Motor neuron (in vitro differentiated cells): ENCODE measurements at regions not wholly inside any gene's neighbourhood (a gene's known extent, or its start where the extent isn't known, plus 50 kb on each side); places are given as distances from the start of the nearest gene placed in this dataset.
A peak's percentile ranks its signal among the peaks of the same experiment; 100 is the strongest.
"Not testable (repeated sequence)": the region's sequence is repeated elsewhere in the genome, so short reads cannot be mapped to it uniquely, and the experiment has no call there.

Experiments used
- ATAC-seq, 8 experiments: fragments of 200-7000 bp; cut with Tn5 transposase; replicated peaks in 6 of 8; 2 replicates each; pipeline ENCODE4 v1.8.0; 2021; ENCODE audit warnings: mild to moderate bottlenecking in 8 of 8, moderate library complexity in 8 of 8
- H3K27ac ChIP-seq, 2 donors: fragments of 250-450 bp; sonication (Bioruptor Pico); 2 replicates each; pipeline ENCODE4 v1.9.0; 2021; ENCODE audit warnings: antibody characterized with exemption in 2 of 2, mild to moderate bottlenecking in 2 of 2, moderate library complexity in 1 of 2
- H3K4me1 ChIP-seq, 2 donors: fragments of 250-450 bp; sonication (Bioruptor Pico); replicated peaks in 1 of 2; 2 replicates each; pipeline ENCODE4 v1.6.1; 2021; ENCODE audit warnings: antibody characterized with exemption in 2 of 2, mild to moderate bottlenecking in 2 of 2, moderate library complexity in 1 of 2
- H3K4me3 ChIP-seq, 5 donors: fragments of 250-450 bp; sonication (Bioruptor Pico); 2 replicates each; pipeline ENCODE4 v1.9.0; 2021; ENCODE audit warnings: antibody characterized with exemption in 5 of 5, mild to moderate bottlenecking in 5 of 5, moderate library complexity in 4 of 5
- WGBS, 10 experiments: fragments of 450-650 bp; shearing (Covaris generic); methylation state at CpG; one replicate each; pipeline ENCODE4 v1.0.0; 2022; 5-methylcytosine and 5-hydroxymethylcytosine counted together
- in situ Hi-C, 9 experiments: fragments of 400-800 bp; cut with MboI; loops; one replicate each; pipeline ENCODE4 v1.15.0; 2021; ENCODE audit warnings: low sequenced_read_pairs in 9 of 9, low pct_unique_long_range_greater_than_20kb in 2 of 9; ENCODE audit not compliant: unreplicated experiment in 9 of 9

DNA sequence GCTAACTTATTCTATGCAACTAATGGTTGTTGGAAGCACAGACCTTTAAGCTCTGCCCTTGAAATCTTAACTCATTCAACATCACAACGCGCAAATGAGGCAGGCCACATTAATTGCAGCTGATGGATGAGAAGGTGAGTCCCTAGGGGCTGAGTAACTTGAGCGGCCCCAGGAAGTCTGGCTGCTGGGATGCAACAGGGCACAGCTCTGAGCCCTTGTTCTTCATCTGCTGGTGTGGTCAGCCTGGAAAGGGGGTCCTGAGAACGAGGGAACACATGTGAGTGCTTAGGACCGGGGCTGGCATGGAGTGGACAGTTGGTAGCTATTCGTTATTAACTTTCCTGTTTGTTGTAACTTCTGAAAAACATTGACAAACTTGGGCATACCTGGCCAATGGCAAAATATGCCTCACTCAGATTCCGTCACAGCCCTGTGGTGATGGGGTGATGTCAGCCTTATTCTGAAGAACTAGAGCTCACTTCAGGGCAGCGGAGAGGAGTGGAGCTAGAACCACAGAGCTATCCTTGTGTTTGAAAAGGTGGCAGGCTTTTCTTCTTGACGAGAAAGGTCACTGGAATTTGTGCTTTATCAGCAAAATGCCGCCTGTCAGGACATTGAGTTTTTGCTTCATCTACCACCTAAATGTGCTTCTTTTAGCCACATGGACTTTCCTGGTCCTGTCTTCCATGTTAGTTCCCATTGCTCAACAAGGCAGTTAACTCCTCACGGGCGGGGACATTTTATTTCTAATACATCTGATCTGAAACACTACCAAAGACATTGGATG, 145.9 kb upstream of the FHL2 start:
- in situ Hi-C loops: loop anchor here in 1 of 9 experiments (25.0 kb wide), 1 partner anchor 182 kb away; no protein-coding TSS in a partner anchor
- no peak for ATAC-seq
- Histone ChIP-seq H3K27ac (no peak overlapping the region), H3K4me1 (no peaks in the 10 kb centered on the region), H3K4me3 (no peak overlapping the region)
- 56 to 100% (median 83%) methylated on average over 1 to 11 of the region's 12 CpGs; no CpG with 5 or more reads in 2 of the 10 experiments for WGBS, 10 experiments

- in situ Hi-C loops: loop anchor here in 1 of 9 experiments (25.0 kb wide), 1 partner anchor 179 kb away; no protein-coding TSS in a partner anchor
- Histone ChIP-seq H3K4me3 (no peak overlapping the region), H3K4me1 (no peaks in the 10 kb centered on the region), H3K27ac (no peak overlapping the region)
- ATAC-seq: no peak
- WGBS, 10 experiments: 66 to 96% (median 83%) methylated on average over 1 to 12 of the region's 13 CpGs
Observed at GRCh38 chr2:105541189-105542050, 142.6 kb upstream of the FHL2 start.

DNA sequence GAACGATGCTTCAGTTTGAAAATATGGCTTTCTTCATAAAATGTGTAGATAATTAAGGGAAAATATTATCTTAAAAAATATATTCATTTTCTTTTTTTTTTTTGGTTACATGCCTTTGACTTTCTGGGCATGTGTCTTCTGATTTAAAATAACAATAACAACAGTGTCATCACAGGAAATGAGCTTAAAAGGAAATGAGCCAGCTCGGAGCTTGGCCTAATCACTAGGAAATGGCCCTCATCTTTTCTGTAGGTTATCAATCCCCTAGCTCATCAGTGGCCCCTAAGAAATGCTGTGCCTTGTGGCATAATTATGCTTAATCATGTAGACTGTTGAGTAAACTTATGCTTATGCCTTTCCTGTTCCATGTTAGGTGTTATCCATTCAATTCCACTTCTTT, 141.8 kb upstream of the FHL2 start:
- no peaks in the 10 kb centered on the region for H3K4me1 ChIP-seq
- no peak overlapping the region for H3K4me3 ChIP-seq
- ATAC-seq: no peak
- in situ Hi-C loops: loop anchor here in 1 of 9 experiments (25.0 kb wide), 1 partner anchor 178 kb away; no protein-coding TSS in a partner anchor
- no peak overlapping the region for H3K27ac ChIP-seq
- 23 to 81% (median 50%) methylated on average over 1 to 2 of the region's 2 CpGs; no CpG with 5 or more reads in 1 of the 10 experiments for WGBS, 10 experiments

DNA sequence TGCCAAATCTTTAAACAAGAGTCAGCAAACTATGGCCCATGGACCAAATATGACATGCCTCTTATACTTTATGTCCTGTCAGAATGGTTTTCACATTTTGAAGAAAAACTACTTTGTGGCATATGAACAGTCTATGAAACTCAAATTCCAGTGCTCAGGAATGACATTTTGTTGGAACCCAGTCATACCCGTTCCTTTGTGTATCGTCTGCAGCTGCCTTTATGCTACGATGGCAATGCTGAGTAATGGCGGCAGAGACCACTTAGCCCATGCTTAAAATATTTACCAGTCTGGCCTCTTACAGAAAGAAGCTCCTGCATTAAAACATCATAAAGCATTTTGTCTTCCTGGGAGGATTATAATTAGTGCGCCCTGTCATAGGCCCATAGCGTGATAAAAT, 140.5 kb upstream of the FHL2 start:
- Histone ChIP-seq H3K4me3 (no peak overlapping the region), H3K27ac (no peak overlapping the region), H3K4me1 (no peaks in the 10 kb centered on the region)
- in situ Hi-C loops: loop anchor here in 1 of 9 experiments (25.0 kb wide), 1 partner anchor 177 kb away; no protein-coding TSS in a partner anchor
- no peak for ATAC-seq
- WGBS, 10 experiments: 57 to 83% (median 75%) methylated on average over 4 to 6 of the region's 6 CpGs; no CpG with 5 or more reads in 1 of the 10 experiments

DNA sequence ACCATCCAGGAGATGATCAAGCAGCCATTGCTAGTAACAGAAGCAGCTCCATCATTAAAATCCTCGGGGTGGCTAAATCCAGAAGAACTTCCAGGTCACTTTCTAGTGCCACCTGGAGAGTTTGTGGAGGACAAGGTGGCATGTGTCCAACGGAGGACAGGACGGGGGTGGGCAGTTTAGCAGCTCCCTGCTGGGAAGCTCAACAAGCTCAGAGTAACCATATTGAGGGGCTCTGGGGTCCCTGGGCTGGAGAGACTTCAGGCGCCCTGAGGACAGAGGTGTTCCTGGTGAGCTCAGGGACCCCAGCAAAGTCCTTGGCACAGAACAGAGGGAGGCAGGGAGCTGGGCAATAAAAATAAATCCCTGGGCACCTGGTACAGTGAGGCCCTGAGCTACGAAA, 140.0 kb upstream of the FHL2 start:
- no peak overlapping the region for H3K4me3 ChIP-seq
- no peak overlapping the region for H3K27ac ChIP-seq
- no peaks in the 10 kb centered on the region for H3K4me1 ChIP-seq
- 38 to 82% (median 75%) methylated on average over 1 to 3 of the region's 5 CpGs; no CpG with 5 or more reads in 5 of the 10 experiments for WGBS, 10 experiments
- no peak for ATAC-seq
- in situ Hi-C loops: loop anchor here in 1 of 9 experiments (25.0 kb wide), 1 partner anchor 177 kb away; no protein-coding TSS in a partner anchor

GRCh38 chr2:105537920-105538319, 139.1 kb upstream of the FHL2 start:
- H3K27ac ChIP-seq: no peak overlapping the region
- H3K4me1 ChIP-seq: no peaks in the 10 kb centered on the region
- 20 to 75% (median 57%) methylated on average over 1 to 4 of the region's 4 CpGs; no CpG with 5 or more reads in 3 of the 10 experiments for WGBS, 10 experiments
- ATAC-seq: peak in 4 of 8 experiments; percentile 31 to 71 (median 50)
- in situ Hi-C loops: loop anchor here in 1 of 9 experiments (25.0 kb wide), 1 partner anchor 176 kb away; no protein-coding TSS in a partner anchor
- H3K4me3 ChIP-seq: no peak overlapping the region

DNA sequence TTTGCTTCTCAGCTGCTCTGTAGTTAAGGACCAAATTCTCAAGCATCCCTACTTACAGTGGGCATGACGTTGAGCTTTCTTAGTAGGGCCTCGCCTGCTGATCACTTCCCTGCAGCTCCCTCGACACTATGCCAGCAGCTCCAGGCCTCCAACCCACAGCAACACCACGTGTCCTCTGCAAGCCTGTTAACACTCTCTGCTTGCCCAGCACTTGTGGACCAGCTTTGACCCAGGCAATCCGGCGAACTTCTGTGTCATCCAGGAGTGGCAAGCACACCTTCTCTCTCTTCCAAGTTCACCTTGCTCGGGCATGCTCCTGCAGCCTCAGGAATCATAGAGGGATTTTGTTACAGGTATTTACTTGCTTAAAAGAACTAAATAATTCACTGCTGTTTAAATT, 138.6 kb upstream of the FHL2 start:
- no peak overlapping the region for H3K27ac ChIP-seq
- ATAC-seq: no peak
- no peaks in the 10 kb centered on the region for H3K4me1 ChIP-seq
- in situ Hi-C loops: loop anchor here in 1 of 9 experiments (25.0 kb wide), 1 partner anchor 175 kb away; no protein-coding TSS in a partner anchor
- WGBS, 10 experiments: 57 to 100% (median 89%) methylated on average over 1 to 6 of the region's 7 CpGs; no CpG with 5 or more reads in 2 of the 10 experiments
- no peak overlapping the region for H3K4me3 ChIP-seq

DNA sequence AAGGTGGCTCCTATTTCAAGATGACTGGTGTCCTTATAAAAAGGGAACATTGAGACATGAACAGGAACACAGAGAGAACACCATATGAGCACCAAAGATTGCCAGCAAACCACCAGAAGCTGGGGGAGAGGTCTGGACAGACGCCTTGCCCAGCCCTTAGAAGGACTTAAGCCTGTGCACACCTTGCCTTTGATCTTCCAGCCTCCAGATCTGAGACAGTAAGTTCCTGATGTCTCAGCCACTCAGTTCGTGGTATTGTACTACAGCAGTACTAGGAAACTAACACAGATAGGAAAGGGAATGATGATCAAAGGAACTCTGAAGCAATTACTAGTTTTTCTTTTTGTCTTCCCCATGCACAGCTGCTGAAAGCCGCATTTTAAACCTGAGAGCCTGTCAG, 137.3 kb upstream of the FHL2 start:
- Histone ChIP-seq H3K4me1 (no peaks in the 10 kb centered on the region), H3K4me3 (no peak overlapping the region), H3K27ac (no peak overlapping the region)
- ATAC-seq: no peak
- in situ Hi-C loops: loop anchor here in 1 of 9 experiments (25.0 kb wide), 1 partner anchor 174 kb away; no protein-coding TSS in a partner anchor
- WGBS, 10 experiments: 0 to 73% (median 36%) methylated on average over 1 to 3 of the region's 3 CpGs; no CpG with 5 or more reads in 4 of the 10 experiments

DNA sequence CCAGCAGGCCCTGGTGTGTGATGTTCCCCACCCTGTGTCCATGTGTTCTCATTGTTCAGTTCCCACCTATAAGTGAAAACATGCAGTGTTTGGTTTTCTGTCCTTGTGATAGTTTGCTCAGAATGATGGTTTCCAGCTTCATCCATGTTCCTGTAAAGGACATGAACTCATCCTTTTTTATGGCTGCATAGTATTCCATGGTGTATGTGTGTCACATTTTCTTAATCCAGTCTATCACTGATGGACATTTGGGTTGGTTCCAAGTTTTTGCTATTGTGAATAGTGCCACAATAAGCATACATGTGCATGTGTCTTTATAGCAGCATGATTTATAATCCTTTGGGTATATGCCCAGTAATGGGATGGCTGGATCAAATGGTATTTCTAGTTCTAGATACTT, 130.4 kb upstream of the FHL2 start:
- not testable (repeated sequence) for H3K4me1 ChIP-seq, ATAC-seq, H3K4me3 ChIP-seq, H3K27ac ChIP-seq
- in situ Hi-C loops: loop anchor here in 2 of 9 experiments (10.0 to 25.0 kb wide), 2 partner anchors 164 to 167 kb away; no protein-coding TSS in a partner anchor

DNA sequence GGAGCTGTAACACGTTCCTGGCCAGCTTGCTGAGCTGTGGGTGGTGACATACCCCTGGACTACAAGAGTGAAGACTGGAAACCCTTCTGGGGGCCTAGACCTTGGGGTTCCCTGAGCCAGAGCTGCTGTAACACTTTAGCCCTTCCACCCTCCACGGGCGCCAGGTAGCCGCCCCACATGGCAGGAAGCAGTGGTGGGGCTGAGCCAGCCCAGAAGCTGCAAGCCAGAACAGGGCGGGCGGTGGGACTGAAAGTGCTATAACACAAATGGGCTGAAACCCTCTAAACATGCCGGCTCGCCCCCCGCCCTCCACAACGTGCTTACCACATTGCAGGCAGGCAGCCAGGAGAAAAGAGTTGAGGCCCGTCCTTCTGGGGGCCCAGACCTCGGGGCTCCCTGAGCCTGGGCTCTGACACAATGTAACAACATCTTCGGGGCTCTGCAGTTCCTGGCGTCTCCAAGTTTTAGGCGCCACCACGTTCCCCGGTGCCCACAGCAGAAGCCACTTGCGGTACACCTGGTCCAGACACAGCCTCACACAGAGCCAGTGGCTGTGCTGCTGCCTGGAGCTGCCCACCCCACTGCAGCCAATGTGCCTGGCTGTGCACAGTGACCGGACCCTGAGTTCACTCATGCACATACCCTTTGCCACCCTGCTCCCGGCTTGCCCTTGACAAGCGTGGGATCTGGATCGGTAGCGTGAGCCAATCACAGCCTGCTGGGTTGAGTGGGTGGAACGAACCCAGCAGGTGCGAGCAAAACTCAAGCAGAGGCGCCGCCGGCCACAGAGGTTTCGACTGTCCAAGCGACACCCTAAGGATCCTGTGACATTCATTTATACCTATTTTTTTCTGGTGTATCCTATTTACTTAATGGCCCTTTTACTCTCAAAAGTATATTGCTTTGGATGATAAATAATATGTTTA, 127.4 kb upstream of the FHL2 start:
- in situ Hi-C loops: loop anchor here in 2 of 9 experiments (10.0 to 25.0 kb wide), 2 partner anchors 161 to 164 kb away; no protein-coding TSS in a partner anchor
- Histone ChIP-seq H3K27ac (no peak overlapping the region), H3K4me3 (no peak overlapping the region), H3K4me1 (no peaks in the 10 kb centered on the region)
- no peak for ATAC-seq
- 80 to 93% (median 86%) methylated on average over 1 to 16 of the region's 30 CpGs; no CpG with 5 or more reads in 2 of the 10 experiments for WGBS, 10 experiments

- ATAC-seq: no peak
- in situ Hi-C loops: loop anchor here in 2 of 9 experiments (10.0 to 25.0 kb wide), 2 partner anchors 160 to 163 kb away; no protein-coding TSS in a partner anchor
- Histone ChIP-seq H3K4me1 (no peaks in the 10 kb centered on the region), H3K27ac (no peak overlapping the region), H3K4me3 (no peak overlapping the region)
- 80% methylated on average over 1 of the region's 6 CpGs; no CpG with 5 or more reads in 9 of the 10 experiments for WGBS, 10 experiments
Observed at GRCh38 chr2:105525201-105525600, 126.3 kb upstream of the FHL2 start.

DNA sequence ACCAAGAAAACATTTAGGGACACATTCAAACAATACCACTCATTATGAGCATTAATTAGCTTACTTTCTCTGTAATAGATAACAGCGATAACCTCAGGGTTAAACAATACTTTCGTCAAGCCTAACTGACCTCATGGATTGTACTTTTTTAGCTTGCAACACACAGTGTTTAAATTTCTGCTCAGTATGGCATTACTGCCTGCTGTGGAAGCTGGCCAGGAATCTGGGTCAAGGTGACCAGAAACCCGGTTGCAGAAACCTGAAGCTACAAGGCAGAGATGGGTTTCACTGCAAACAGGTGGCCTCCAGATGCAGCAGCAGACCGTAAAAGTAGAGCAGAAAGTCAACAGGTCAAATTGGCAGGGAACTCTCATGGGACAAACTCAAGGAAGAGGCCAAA, 123.8 kb upstream of the FHL2 start:
- in situ Hi-C loops: loop anchor here in 5 of 9 experiments (5.0 to 25.0 kb wide), 4 partner anchors 135 to 160 kb away; partner anchors contain the start of gene FHL2 (in 1 of the 5)

More for the DNA sequence above, 123.8 kb upstream of the FHL2 start:
- no peak overlapping the region for H3K27ac ChIP-seq
- 23 to 100% (median 73%) methylated on average over 1 to 4 of the region's 4 CpGs; no CpG with 5 or more reads in 3 of the 10 experiments for WGBS, 10 experiments
- ATAC-seq: no peak
- no peaks in the 10 kb centered on the region for H3K4me1 ChIP-seq
- no peak overlapping the region for H3K4me3 ChIP-seq
